Stimulated activated CD4-positive, alpha-beta T cell treated with anti-CD3 and anti-CD28 coated beads, Interleukin-12 subunit alpha, Interleukin-12 subunit beta, amount 100 ng/mL, for 24 hours (primary cell): ENCODE measurements at regions not wholly inside any gene's neighbourhood (a gene's known extent, or its start where the extent isn't known, plus 50 kb on each side); places are given as distances from the start of the nearest gene placed in this dataset.
"Not testable (repeated sequence)": the region's sequence is repeated elsewhere in the genome, so short reads cannot be mapped to it uniquely, and the experiment has no call there.

Experiments used
- DNase-seq, 2 experiments: peaks; one replicate each; pipeline ENCODE4 v3.0.0-alpha.2; 2020; ENCODE audit warnings: low read depth in 2 of 2

DNA sequence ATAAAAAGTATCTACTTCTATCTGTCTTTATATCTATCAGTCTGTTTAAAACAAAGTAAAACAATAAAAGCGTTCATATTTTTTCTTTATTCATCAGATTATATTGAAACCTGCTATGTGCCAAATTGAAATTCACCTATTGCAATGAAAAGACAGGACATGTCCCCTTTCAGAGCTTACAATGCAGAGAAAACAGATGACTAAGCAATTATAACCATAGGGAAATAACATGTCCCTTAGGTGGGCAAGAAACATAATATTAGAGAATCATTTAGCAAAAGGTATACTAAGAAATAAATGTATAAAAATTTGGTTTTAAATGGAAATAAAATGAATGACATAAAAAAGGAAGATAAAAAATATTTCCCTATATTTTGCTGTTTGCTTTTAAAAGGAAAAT lies 1421.3 kb downstream of the FSCB start:
- no peak for DNase-seq

DNA sequence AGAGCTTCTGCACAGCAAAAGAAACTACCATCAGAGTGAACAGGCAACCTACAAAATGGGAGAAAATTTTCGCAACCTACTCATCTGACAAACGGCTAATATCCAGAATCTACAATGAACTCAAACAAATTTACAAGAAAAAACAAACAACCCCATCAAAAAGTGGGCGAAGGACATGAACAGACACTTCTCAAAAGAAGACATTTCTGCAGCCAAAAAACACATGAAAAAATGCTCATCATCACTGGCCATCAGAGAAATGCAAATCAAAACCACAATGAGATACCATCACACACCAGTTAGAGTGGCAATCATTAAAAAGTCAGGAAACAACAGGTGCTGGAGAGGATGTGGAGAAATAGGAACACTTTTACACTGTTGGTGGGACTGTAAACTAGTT lies 1439.7 kb downstream of the FSCB start:
- DNase-seq = not testable (repeated sequence)

DNA sequence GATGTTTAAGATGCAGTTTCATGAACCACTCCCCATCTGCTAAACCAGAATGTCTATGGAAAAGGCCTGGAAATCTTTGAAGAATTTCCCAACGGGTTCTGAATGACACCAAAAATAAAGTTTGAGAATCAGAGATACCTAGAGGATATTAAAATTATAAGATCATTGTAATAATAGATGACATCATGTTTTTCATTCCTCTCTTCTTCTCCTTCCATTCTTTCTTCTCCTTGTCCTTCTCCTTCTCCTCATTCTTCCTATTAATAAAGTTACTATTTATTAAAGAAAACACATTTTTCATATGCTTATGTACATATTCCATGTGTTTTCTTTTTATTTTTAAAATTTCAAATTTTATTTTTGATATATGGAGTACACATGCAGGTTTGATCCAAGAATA lies 1449.4 kb downstream of the LRFN5 start:
- no peak for DNase-seq

DNA sequence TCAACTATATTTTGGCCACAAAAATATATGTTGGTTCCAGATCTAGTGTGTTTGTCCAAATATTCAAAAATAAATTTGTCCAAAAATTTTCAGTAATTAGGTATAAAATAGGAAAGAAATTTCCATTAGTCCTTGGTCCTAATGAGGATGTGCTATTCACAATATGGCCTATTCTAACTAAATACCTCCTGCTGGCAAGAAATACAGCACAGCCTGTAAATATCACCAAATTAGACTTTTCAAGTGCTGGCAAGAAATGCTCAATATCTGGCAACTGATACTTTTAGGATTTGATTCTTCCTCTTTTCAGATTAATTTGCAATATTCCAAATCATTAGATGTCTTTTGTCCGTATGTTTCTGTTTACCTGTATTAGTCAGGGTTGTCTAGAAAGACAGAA lies 1446.2 kb downstream of the LRFN5 start:
- DNase-seq = no peak

DNA sequence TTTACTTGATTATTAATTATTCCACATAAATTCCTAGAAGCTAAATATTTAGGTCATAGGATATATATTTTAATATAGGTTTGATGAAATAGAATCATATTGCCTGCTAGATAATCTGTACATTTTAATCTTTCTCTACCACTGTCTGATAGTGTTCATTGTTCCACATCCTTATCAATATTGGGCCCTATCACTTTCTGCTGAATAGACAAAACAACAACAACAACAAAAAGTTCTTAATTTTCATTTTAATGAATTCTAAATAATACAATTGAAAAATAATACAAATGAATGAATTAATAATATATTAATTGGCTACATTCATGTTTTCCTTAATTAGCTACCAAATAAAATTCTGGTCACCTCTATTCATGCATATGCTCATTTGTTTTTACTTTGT lies 1437.2 kb downstream of the LRFN5 start:
- DNase-seq = no peak

DNA sequence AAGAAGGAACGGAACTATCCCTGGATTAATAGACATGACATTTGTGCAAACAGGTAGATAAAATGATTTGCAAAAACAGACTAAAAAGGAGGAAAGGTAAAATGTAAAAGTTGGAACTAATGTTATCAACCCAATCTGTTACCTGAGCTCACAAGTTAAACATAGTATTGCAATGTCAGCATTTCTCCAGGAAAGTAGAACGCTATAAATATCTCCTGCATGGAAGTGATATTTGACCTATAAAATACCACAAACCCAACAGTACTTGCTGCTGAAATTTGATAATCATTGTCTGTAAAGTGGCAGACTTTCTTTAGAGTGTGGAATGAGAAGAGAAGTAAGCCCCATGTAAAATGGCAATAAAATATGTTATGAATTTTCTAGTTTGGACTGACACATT lies 1435.7 kb downstream of the LRFN5 start:
- no peak for DNase-seq

DNA sequence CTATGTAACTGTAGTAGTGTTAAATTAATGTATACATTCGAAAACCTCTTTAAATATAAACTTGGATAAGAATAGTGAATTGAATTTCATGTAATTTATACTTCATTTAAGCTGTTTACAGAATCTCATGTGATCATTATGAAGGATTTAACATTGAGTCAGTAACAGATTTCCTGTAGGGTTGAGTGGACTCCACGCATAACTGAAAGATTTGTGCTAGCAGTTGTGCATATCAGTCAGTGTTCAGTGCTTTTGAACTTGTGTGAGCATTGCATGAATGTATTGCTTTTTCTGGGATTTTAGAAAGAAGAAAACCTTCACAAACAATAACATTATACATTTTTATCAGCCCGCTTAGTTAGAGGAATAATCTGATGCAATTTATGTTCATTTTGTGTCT lies 1435.3 kb downstream of the LRFN5 start:
- DNase-seq = no peak

DNA sequence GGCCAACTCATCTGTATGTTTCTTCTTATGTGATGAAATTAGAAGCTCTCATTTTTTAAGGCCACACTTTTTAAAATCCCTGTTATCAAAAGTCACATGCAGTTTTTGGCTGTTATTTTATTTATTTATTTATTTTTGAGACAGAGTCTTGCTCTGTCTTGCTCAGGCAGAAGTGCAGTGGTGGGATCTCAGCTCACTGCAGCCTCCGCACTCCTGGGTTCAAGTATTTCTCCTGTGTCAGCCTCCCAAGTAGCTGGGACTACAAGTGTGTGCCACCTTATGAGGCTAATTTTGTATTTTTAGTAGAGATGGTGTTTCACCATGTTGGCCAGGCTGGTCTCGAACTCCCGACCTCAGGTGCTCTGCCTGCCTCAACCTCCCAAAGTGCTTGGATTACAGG lies 1434.5 kb downstream of the LRFN5 start:
- no peak for DNase-seq

DNA sequence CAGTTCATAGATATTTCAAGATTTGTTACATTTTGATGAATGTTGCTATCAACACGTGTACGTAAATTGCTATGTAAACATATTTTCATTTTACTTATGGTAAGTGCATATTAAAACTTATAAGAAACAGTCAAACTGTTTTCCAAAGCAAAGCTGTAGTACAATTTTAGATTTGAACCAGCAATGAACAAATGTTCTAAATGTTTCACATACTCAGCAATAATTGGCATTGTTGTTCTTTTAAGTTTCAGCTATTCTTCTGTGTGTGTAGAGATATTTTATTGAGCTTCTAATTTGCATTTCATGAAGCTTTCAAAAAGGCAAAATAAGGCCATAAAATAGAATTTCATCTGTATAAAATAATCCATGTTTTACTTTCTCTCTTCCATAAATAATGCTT lies 1433.2 kb downstream of the LRFN5 start:
- DNase-seq = no peak

DNA sequence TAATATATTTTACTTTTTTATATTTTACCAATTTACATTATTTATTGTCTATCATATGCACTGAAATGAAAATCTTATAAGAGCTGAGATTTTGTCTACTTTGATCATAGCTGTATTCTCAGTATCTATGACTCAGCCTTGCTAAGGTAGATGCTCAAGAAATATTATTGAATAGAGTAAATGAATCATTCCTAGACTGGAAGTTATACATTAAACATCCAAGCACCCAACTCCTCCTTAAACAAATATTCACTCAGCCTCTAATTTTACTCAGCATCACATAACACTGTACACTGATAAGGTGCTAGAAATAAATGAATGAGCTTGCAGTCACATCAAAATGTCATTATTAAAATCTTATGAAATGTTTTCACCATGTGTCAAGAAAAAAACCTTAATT lies 1424.9 kb downstream of the LRFN5 start:
- no peak for DNase-seq

DNA sequence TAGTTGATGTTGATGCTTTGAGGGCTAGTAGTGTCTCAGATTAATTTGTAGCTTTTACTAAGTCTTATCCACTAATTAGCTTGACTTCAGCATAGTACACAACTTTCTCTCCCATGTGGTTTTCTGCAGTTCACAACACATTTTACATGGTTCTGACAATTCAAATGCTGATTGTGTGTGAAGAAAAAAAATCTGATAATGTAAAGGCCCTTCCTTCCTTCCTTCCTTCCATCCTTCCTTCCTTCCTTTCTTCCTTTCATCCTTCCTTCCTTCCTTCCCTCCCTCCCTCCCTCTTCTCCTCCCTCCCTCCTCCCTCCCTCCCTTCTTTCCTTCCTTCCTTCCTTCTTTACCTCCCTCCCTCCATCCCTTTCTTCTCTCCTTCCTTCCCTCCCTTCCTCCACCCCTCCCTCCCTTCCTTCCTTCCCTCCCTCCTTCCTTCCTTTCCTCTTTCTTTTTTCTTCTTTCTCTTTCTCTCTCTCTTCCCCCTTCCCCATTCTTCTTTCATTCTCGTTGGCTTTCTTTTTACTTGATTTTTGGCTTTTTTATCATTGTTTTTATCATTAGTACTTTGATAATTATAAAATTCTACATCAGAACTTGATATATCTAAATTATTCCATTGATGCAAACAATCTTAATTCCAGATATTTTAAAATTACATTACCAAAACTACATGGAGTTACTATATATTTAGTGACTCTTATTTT lies 1415.6 kb downstream of the LRFN5 start:
- no peak for DNase-seq

DNA sequence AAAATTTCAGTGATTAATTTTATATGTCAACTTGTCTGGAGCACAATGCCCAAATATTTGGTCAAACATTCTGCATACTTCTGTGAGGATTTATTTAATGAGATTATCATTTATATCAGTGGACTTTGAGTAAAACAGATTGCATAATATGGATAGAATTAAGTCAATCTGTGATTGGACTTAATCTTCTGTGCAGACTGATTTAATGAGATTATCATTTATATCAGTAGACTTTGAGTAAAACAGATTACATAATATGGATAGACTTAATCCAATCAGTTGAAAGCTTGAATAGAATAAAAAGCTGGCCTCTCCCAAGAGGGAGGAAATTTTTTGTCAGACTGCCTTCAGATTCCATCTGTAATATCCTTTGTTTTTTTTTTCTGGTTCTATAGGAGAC lies 1413.2 kb downstream of the LRFN5 start:
- no peak for DNase-seq

DNA sequence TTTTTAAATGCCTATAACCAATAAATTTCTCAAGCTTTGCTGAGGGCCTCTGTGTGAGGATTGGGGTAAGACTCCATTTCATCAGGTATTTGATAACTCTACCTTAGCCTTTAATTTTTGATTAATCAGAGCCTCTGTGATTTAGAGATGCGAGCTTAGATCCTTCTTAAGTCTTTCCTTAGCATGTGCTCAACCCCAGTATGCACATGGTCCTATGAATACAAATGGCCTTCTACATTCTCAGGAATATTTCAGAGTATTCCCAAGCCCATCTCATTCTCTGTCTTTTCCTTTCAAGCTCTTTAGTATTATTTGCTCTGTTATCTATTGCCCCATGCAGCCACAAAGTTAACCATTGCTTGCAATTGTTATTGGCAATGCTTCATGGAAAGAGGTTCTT lies 1407.7 kb downstream of the LRFN5 start:
- no peak for DNase-seq

DNA sequence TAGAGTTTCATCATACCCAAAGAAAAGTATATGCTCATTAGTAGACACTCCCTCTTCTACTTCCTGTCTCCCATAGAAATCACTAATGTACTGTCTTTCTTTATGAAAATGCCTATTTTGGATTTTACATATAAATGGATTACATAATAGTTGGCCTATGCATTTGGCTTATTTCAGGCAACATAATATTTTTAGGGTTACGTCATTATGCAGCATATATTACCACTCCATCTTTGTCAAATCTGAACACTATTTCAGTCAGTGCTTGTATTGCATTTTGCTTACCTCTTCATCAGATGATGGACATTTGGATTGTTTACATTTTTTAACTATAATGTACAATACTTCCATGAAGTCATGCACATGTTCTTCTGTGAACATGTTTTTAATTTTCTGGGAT lies 1406.1 kb downstream of the LRFN5 start:
- DNase-seq = no peak

DNA sequence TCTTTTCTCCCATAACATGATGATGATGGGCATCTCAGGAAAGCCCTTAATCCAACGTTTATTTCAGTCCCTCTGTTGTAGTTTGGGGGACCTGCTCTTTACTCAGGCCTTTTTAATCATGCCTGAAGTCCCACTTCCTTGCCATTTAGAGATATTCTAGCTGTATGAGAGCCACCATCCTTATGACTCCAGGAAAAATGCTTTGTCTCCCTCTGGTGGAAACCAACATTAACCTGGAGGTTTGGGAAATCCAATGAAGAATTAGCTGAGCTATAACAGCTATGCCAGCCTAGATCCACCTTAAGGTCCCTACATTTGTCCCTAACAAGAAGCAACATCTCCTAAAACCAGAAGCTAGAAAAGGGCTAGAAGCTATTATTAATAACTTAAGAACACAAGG lies 1399.1 kb downstream of the LRFN5 start:
- no peak for DNase-seq

DNA sequence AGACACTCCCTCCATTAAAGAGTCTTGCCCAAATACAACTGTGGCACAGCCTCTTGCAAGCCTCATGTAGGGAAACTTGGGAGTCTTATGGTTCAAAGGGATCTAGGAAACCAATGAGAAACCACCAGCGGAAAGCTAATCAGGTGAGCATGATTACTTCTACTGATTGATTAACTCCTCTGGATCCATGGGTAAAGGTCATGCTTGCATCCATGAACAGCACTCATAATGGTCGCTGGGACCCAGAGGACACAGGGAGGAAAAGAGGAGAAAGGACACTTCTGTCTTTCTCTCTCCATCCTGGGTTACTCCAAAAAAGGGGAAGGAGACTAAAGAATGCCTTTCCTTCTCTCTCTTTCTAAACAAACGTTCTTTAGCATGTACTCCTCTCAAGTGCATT lies 1397.2 kb downstream of the LRFN5 start:
- no peak for DNase-seq

DNA sequence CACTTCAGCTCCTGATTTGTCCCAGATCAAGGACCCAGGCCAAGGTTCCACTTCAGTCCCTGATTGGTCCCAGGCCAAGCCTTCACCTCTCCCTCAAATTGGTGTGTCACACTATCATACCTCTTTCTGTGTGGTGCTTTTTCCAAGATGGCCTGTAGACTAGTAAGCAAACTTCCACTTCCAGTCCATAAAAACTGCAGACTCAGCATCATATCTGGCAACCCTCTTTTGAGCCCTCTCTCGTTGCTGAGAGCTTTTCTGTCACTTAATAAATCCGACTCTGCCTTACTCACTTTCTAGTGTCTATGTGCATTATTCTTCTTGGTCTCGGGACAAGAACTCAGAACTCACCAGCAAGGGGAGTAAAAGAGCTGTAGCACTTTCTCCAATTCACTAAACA lies 1395.1 kb downstream of the LRFN5 start:
- no peak for DNase-seq

DNA sequence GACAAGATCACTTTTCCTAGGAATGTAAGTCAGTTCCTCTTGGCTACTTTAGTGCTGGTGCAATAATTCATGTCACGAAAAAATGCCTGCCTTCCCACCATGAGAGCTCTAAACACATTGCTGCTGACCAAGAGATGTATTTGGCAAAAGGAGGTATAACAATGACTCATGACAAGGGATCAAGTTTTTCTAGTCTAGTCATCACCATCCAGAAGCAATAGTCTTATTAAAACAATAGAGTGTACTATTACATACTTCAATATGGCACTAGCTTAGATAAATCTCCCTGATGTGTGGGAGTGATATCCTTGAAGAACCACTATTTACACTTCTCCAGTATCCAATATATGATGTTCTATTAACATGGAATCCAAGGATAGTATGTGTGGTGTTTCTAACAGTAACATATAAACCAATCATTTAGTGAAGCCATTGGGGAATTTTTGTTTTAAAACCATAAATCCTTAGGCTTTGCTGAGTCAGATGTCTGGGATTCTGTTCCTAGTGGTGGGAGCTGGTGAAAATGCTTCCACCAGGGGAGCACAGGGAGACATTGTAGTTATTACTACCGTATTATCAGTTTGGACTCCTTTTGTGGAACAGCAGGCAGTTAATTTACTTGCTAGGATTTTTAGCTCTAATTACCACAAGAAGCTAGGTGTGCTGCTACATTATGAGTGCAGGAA lies 1387.5 kb downstream of the LRFN5 start:
- no peak for DNase-seq

DNA sequence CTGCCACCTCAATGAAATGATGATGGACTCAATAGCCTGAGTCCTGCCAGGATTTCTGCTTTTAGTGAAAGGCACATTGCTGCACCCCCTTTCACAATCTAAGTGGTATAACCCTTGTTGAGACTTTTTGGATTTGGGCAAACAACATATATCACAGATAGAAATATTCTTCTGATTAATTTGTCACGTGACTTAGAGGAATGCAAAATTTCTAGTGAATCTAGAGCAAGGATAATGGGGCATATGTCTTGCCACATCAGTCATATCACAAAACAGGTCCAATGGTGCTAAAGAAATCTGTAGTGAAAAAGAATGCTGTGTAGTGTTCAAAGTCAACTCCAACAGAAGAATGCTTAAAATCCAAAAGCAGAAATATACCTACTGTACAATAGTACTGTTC lies 1386.3 kb downstream of the LRFN5 start:
- DNase-seq = no peak

DNA sequence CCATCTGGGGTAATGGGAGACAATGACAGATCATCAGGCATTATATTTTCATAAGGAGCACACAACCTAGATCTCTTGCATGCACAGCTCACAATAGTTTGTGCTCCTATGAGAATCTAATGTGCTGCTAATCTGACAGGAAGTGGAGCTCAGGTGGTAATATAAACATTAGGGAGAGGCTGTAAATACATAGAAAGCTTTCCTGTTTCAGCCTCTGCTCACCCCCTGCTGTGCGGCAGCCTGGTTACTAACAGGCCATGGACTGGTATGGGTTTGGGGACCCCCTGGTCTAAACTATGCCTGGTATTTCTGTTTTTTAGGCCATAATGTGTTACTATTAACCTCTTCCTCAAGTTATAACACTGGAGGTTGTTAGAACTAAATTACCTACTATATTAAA lies 1373.7 kb downstream of the LRFN5 start:
- DNase-seq = no peak

DNA sequence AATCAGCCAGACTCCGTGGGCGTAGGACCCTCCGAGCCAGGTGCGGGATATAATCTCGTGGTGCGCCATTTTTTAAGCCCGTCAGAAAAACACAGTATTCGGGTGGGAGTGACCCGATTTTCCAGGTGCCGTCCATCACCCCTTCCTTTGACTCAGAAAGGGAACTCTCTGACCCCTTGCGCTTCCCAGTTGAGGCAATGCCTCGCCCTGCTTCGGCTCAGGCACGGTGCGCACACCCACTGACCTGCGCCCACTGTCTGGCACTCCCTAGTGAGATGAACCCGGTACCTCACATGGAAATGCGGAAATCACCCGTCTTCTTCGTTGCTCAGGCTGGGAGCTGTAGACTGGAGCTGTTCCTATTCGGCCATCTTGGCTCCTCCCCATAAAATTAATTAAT lies 1366.5 kb downstream of the LRFN5 start:
- DNase-seq = not testable (repeated sequence)

DNA sequence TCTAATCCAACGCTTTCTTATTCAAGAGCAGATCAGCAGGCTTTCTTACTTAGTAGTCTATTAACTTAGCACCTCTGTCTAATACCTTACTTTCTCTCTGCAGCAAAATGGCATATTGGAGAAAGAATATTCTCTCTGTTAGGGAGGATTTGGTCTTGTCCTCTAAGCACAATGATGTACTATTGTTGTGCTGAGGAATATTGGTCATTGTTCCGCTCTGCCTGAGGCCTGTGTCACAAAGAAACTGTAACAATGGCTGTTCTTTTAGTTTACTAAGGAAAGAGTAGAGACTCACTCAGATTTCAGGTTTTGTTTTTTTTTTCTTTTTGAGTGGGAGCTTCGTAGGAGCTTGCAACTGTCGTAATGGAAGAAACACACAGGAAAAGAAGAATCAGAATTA lies 1358.8 kb downstream of the LRFN5 start:
- DNase-seq = no peak

DNA sequence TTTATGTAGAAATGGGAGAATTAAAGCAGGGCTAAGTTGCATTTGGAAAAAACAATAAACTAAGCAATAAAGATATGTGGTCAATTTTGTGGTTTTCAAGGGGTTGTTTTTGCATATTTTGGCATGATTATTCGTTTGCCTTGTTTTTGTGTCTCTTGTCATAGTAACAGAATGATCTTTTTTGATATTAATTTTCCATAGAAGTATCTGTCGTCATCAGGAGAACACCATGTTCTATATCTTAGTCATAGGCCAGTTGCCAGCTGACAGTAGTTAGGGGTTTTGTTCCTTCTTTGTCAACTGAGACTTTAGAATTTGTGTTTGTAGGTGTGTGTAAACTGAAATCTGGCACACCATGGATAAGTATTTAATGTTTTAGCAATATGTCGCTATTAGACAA lies 1354.8 kb downstream of the LRFN5 start:
- DNase-seq = no peak

DNA sequence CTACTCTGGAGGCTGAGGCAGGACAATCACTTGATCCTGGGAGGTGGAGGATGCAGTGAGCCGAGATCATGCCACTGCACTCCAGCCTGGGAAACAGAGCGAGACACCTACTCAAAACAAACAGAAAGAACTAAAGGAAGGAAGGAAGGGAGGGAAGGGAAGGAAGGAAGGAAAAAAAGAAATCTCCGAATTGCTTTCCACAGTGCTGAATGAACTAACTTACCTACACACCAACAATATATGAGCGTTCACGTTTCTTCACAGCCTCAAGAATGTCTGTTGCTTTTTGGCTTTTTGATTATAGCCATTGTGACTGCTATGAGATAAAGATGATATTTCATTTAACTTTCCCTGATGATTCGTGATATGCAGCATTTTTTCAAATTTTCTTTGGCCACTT lies 1343.7 kb downstream of the LRFN5 start:
- DNase-seq = no peak
